Thyroid gland (tissue), 4 donors: ENCODE measurements at regions not wholly inside any gene's neighbourhood (a gene's known extent, or its start where the extent isn't known, plus 50 kb on each side); places are given as distances from the start of the nearest gene placed in this dataset.

Source experiments
- DNase-seq, 2 donors: peaks; one replicate each; pipeline ENCODE4 v3.0.0-alpha.2; 2019
- H3K27ac ChIP-seq, 3 donors: fragments of 200-600 bp; sonication (generic); 1 replicate in 2 of 3; 2 replicates in 1 of 3; pipeline ENCODE4 v1.5.1; 2016 to 2019; ENCODE audit warnings: mild to moderate bottlenecking in 1 of 3, moderate library complexity in 1 of 3
- H3K27me3 ChIP-seq: fragments of 200-600 bp; sonication (generic); one replicate; pipeline ENCODE4 v1.5.1; 2019
- H3K36me3 ChIP-seq, 2 donors: fragments of 200-600 bp; sonication (generic); one replicate each; pipeline ENCODE4 v1.5.1; 2016 to 2019
- H3K4me1 ChIP-seq, 2 donors: fragments of 200-600 bp; sonication (generic); one replicate each; pipeline ENCODE4 v1.5.1; 2017 to 2019
- H3K4me3 ChIP-seq, 3 donors: fragments of 200-600 bp; sonication (generic); replicated peaks in 1 of 3; 1 replicate in 2 of 3; 2 replicates in 1 of 3; pipeline ENCODE4 v1.5.1; 2016; ENCODE audit warnings: mild to moderate bottlenecking in 1 of 3
- H3K9me3 ChIP-seq: fragments of 200-600 bp; sonication (generic); one replicate; pipeline ENCODE4 v1.5.1; 2017
- CTCF ChIP-seq, 6 experiments: fragments of 200-600 bp in 3 of 6; fragments of 450-650 bp in 3 of 6; sonication (generic) in 3 of 6; IDR thresholded peaks; one replicate each; pipeline ENCODE4 v1.5.1; 2016 to 2019; ENCODE audit warnings: antibody characterized with exemption in 6 of 6, mild to moderate bottlenecking in 2 of 6, inconsistent platforms in 1 of 6, moderate library complexity in 1 of 6
- POLR2A ChIP-seq, 2 donors: fragments of 450-650 bp; IDR thresholded peaks; one replicate each; pipeline ENCODE4 v1.6.1; 2017; ENCODE audit warnings: antibody characterized with exemption in 2 of 2, mild to moderate bottlenecking in 2 of 2, moderate library complexity in 1 of 2
- WGBS, 2 donors: methylation state at CpG; one replicate each; pipeline ENCODE4 v1.1.5; 2017; 5-methylcytosine and 5-hydroxymethylcytosine counted together
- intact Hi-C: fragments of 100-400 bp; cut with DNase I; formaldehyde crosslinking; loops from one replicate; pipeline ENCODE4 v1.15.1; 2023

DNA sequence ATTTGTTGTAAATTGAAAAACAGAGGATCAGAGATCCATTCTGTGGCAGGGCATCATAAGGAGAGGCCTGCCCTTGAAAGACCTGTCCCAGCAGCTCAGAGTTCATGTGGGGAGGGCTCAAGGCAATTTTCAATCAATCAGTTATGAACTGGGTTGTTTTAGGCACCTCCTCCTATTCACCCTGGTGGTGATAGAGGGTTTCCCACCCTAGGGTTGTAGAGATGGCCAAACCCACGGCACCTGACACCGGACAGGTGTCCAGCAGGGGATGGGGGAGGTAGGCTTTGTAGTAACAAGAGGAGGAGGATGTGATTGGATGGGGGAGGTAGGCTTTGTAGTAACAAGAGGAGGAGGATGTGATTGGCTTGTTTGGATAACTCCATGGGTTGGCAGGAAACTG is 205.7 kb downstream of the SOCS6 start:
- Histone ChIP-seq H3K4me3 (no peak overlapping the region), H3K36me3 (no peaks in the 10 kb centered on the region), H3K27me3 (no peaks in the 10 kb centered on the region), H3K4me1 (no peaks in the 10 kb centered on the region), H3K27ac (no peak overlapping the region), H3K9me3 (no peaks in the 10 kb centered on the region)
- intact Hi-C loops, result no loop called here
- DNase-seq, result no peak
- TF ChIP-seq POLR2A (IDR thresholded peaks at IDR 0.05), result no peak
- no peak for TF ChIP-seq CTCF (IDR thresholded peaks at IDR 0.05)
- 93 to 96% methylated on average over 2 of the region's 2 CpGs for WGBS, 2 donors

DNA sequence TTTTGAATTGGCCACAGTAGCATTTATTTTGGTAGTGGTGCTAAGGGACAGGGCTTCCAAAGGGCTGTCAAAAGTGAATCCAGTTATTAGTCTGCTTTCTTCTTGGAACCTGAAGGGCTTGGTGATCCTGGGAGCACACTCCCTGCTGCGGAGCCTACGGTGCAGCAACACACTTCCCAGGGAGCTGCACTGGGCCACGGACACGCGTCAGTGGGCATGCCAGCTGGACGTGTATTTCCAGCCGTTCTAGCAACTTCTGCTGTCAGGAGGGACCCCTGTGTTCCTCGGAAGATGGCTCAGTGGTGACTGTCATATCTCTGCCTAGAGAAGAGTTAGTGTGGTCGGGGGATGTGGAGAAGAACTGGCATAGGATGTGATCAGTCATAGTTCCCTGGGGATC is 204.6 kb downstream of the SOCS6 start:
- Histone ChIP-seq H3K4me3 (no peak overlapping the region), H3K9me3 (no peaks in the 10 kb centered on the region), H3K4me1 (no peaks in the 10 kb centered on the region), H3K27me3 (no peaks in the 10 kb centered on the region), H3K36me3 (no peaks in the 10 kb centered on the region), H3K27ac (no peak overlapping the region)
- DNase-seq, result no peak
- TF ChIP-seq CTCF (IDR thresholded peaks at IDR 0.05) (no peak), POLR2A (IDR thresholded peaks at IDR 0.05) (no peak)
- 64 to 72% methylated on average over 9 of the region's 9 CpGs for WGBS, 2 donors
- intact Hi-C loops, result no loop called here

DNA sequence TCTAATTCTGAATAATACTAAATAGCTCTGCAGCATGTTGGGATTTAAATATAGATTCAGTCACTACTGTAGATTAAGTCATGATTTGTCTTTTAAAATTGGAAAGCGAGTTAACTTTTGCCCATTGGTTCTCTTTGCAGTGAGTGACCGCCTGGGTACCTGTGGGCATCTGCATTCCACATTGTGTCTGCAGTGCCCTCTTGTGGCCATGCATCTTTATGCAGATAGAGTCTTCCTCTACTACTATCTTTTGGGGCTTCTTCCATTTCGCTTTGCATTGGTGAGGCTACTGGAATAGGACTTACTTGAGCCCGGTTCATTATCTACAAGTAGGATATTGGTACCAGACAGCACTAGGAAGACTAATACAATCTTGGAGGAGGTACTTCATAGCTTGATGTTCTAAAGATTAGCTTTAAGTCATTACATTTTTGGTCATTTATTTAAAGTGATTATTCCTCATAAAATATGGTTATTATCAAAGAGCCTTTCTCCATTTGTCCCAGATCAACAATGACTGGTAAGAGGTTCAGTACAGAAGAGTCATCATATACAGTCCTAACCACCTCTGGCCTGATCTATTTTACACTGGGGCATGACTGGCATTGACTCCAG is 203.0 kb downstream of the SOCS6 start:
- intact Hi-C loops, result no loop called here
- peak; percentile 38 to 54 for DNase-seq
- Histone ChIP-seq H3K9me3 (no peaks in the 10 kb centered on the region), H3K4me1 (no peaks in the 10 kb centered on the region), H3K27me3 (no peaks in the 10 kb centered on the region), H3K27ac (no peak overlapping the region), H3K36me3 (no peaks in the 10 kb centered on the region), H3K4me3 (no peak overlapping the region)
- no peak for TF ChIP-seq POLR2A (IDR thresholded peaks at IDR 0.05)
- peak in 5 of 6 experiments; percentile 27 to 71 (median 43) for TF ChIP-seq CTCF (IDR thresholded peaks at IDR 0.05)
- WGBS, 2 donors, result 56 to 67% methylated on average over 4 of the region's 4 CpGs

DNA sequence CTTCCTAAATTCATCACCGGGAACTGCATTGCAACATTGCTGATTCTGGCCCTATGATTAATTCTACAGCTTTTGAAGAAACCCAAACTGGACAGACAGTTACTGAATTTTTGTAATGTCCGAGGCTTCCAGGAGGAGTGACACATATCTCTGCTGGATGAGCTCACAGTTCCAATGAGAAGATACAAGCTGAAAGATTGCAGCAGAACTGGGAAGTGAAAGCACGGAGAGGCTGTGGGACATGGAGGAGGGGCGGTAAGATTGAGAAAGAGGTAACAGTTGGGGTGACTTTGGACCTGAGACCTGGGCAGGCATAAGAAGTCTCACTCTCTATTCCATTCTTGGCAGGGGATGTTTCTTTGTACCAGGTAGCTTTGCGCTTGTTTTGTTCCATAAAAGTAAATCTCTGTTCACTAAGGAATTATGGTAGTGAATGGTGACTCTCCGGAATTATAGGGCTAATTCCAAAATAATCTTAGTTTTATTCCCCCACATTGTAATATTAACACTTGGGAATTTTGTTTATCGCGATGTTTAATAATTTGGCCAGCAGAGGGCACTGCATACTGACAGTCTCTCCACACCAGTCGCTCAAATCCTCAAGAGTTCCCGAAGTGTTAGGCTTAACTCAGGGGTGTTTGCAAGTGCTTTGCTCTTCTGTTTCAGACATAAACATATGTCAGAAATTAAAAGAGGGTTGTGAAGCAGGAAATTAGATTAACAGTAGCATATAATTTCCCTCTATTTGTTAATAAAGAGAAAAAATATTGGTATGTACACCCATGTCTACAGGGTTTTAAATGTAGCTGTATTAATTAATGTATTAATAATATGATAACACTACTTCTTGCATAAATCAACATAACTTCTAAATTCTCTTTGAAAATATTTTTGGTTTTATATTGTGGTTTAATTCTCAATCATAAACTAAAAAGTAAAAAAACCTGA is 201.4 kb downstream of the SOCS6 start:
- Histone ChIP-seq H3K36me3 (no peaks in the 10 kb centered on the region), H3K4me3 (no peak overlapping the region), H3K27ac (no peak overlapping the region), H3K27me3 (no peaks in the 10 kb centered on the region), H3K9me3 (no peaks in the 10 kb centered on the region), H3K4me1 (no peaks in the 10 kb centered on the region)
- DNase-seq, result peak; percentile 13 to 17
- 17 to 21% methylated on average over 10 of the region's 10 CpGs for WGBS, 2 donors
- intact Hi-C loops, result no loop called here
- TF ChIP-seq POLR2A (IDR thresholded peaks at IDR 0.05), result no peak
- TF ChIP-seq CTCF (IDR thresholded peaks at IDR 0.05), result peak in 5 of 6 experiments; percentile 24 to 59 (median 33)

GRCh38 chr18:70489571-70489970 is 200.7 kb downstream of the SOCS6 start:
- Histone ChIP-seq H3K27me3 (no peaks in the 10 kb centered on the region), H3K9me3 (no peaks in the 10 kb centered on the region), H3K4me1 (no peaks in the 10 kb centered on the region), H3K4me3 (no peak overlapping the region), H3K27ac (no peak overlapping the region), H3K36me3 (no peaks in the 10 kb centered on the region)
- DNase-seq, result no peak
- WGBS, 2 donors, result 50 to 52% methylated on average over 4 of the region's 4 CpGs
- intact Hi-C loops, result no loop called here
- TF ChIP-seq CTCF (IDR thresholded peaks at IDR 0.05), result no peak
- no peak for TF ChIP-seq POLR2A (IDR thresholded peaks at IDR 0.05)
